ENCODE measurements at regions not wholly inside any gene's neighbourhood (a gene's known extent, or its start where the extent isn't known, plus 50 kb on each side); places are given as distances from the start of the nearest gene placed in this dataset.

DNA sequence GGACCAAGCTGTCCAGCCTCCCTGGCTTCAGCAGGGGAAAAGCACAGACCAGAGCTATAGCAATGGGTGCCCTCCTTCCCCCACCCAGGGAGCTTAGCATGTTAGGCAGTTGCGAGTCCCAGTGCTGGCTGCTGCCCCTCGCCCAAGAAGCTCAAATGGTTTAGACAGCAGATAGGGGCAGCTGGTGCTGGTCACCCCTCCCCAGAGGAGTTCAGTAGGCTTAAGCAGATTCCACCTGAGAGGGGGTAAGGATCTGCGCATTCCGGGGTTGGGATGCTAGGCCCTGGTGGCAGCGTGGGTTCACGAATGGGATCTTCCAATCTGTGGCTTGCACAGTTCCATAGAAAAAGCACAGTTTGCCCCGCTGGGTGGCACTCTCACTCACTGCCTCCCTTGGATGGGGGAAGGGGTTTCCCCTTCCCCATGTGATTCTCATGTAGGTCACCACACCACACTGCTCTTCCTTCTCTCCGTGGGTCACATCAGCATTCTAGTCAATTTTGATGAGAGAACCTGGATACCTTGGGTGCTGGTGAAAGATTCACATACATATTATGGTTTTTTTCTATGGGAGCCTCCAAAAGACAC is 665.6 kb downstream of the C12orf50 start:
- Histone ChIP-seq H3K27me3 (no peaks in the 10 kb centered on the region), H3K4me1 (no peaks in the 10 kb centered on the region), H3K36me3 (no peaks in the 10 kb centered on the region), H3K27ac (no peak overlapping the region), H3K4me3 (no peak overlapping the region), H3K9ac (ENCODE audit: low read depth in 2 of 2, low read length in 2 of 2) (no peak overlapping the region), H3K9me3 (no peaks in the 10 kb centered on the region)
- DNase-seq = no peak
- intact Hi-C loops (cut with DNase I) = no loop called here
- TF ChIP-seq, protein P1, sequence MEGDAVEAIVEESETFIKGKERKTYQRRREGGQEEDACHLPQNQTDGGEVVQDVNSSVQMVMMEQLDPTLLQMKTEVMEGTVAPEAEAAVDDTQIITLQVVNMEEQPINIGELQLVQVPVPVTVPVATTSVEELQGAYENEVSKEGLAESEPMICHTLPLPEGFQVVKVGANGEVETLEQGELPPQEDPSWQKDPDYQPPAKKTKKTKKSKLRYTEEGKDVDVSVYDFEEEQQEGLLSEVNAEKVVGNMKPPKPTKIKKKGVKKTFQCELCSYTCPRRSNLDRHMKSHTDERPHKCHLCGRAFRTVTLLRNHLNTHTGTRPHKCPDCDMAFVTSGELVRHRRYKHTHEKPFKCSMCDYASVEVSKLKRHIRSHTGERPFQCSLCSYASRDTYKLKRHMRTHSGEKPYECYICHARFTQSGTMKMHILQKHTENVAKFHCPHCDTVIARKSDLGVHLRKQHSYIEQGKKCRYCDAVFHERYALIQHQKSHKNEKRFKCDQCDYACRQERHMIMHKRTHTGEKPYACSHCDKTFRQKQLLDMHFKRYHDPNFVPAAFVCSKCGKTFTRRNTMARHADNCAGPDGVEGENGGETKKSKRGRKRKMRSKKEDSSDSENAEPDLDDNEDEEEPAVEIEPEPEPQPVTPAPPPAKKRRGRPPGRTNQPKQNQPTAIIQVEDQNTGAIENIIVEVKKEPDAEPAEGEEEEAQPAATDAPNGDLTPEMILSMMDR (IDR thresholded peaks at IDR 0.05) = no peak

DNA sequence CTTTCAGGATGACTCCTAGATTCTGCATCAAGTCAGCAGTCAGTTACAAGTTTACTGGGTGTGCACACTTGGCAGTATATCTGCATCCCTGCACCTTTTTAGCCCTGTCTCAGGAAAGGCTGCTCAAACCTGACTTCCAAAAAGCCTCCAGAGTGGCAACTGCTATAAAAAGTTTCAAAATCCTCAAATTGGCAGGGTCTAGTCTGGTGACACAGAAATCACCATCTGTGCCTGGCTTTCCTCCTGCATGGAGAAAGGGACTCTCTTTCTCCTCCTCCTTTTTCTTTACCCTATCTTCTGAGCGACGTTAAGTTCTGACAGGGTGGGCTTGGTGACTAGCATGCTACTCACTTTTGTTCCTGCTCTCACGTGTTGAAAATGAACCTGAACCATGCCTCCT is 679.5 kb downstream of the C12orf50 start:
- no peak for DNase-seq
- TF ChIP-seq, protein P1 (IDR thresholded peaks at IDR 0.05) = no peak
- Histone ChIP-seq H3K9ac (ENCODE audit: low read depth in 2 of 2, low read length in 2 of 2) (no peak overlapping the region), H3K9me3 (no peaks in the 10 kb centered on the region), H3K27me3 (no peaks in the 10 kb centered on the region), H3K27ac (no peak overlapping the region), H3K4me3 (no peak overlapping the region), H3K4me1 (no peaks in the 10 kb centered on the region), H3K36me3 (no peaks in the 10 kb centered on the region)
- intact Hi-C loops (cut with DNase I) = no loop called here

DNA sequence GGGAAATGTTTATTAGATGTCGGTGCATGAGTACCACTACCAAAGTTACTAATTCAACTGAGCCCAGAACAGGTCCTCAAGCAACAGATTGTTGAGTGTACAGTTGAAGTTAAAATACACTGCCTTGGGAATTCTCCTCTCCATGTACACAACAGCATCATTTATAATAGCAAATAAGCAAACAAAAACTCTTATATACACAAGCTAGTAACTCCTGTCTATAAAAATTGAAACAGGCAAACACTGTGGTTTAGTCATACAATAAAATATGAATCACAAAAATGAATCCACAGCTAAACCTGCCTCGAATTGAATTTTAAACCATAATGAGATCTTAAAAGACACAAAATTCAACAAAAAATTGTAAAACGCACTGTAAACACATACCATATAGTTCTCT is 681.1 kb downstream of the C12orf50 start:
- H3K9ac ChIP-seq (ENCODE audit: low read depth in 2 of 2, low read length in 2 of 2) = no peak overlapping the region
- TF ChIP-seq, protein P1 (IDR thresholded peaks at IDR 0.05) = no peak
- no peaks in the 10 kb centered on the region for H3K4me1 ChIP-seq
- intact Hi-C loops (cut with DNase I) = no loop called here
- no peaks in the 10 kb centered on the region for H3K27me3 ChIP-seq
- no peaks in the 10 kb centered on the region for H3K36me3 ChIP-seq
- no peak overlapping the region for H3K27ac ChIP-seq
- H3K4me3 ChIP-seq = no peak overlapping the region
- DNase-seq = no peak
- H3K9me3 ChIP-seq = no peaks in the 10 kb centered on the region

DNA sequence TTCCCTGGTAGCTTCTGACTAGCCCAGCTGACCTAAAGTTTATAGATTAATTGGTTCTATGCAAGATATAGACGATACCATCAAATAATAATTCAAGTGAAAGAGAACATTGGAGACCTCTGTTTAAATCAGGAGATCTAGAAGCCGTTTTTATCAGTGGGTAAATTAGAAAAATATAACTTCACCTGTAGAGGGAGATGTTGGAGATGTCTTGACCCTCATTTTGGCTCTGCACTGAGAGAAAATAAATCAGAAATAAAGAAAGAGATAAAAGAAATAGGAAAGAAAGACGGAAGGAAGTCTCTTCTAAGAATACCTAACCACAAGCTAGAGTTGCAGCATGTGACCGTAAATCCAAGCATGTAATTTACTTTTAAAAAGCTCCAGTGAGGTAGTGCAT is 684.5 kb downstream of the C12orf50 start:
- H3K9me3 ChIP-seq = no peaks in the 10 kb centered on the region
- no peak overlapping the region for H3K27ac ChIP-seq
- no peaks in the 10 kb centered on the region for H3K27me3 ChIP-seq
- H3K9ac ChIP-seq (ENCODE audit: low read depth in 2 of 2, low read length in 2 of 2) = no peak overlapping the region
- TF ChIP-seq, protein P1 (IDR thresholded peaks at IDR 0.05) = no peak
- H3K4me3 ChIP-seq = no peak overlapping the region
- H3K4me1 ChIP-seq = no peaks in the 10 kb centered on the region
- no peaks in the 10 kb centered on the region for H3K36me3 ChIP-seq
- intact Hi-C loops (cut with DNase I) = no loop called here
- no peak for DNase-seq

DNA sequence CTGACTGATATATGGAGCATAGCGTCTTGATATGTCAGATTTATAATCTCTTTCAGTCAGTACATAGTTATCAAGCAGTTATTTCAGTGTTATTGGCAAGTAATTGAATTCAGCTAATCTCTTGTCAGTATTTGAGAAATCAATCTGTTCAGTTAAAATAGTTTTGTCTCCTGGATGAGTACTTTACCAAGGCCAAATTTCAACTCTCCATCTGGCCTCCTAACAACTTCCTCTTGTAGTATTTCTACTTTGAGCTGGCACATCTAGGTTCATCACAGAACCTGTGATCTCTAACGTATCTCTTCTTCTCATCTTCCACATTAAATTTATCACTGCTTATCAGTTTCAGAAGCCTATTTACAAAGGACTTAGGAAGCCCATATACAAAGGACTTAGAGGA is 690.5 kb downstream of the C12orf50 start:
- Histone ChIP-seq H3K9ac (ENCODE audit: low read depth in 2 of 2, low read length in 2 of 2) (no peak overlapping the region), H3K36me3 (no peaks in the 10 kb centered on the region), H3K4me3 (no peak overlapping the region), H3K27me3 (no peaks in the 10 kb centered on the region), H3K9me3 (no peaks in the 10 kb centered on the region), H3K4me1 (no peaks in the 10 kb centered on the region), H3K27ac (no peak overlapping the region)
- TF ChIP-seq, protein P1 (IDR thresholded peaks at IDR 0.05) = no peak
- intact Hi-C loops (cut with DNase I) = no loop called here
- no peak for DNase-seq
